ENCODE measurements at regions not wholly inside any gene's neighbourhood (a gene's known extent, or its start where the extent isn't known, plus 50 kb on each side); places are given as distances from the start of the nearest gene placed in this dataset.

DNA sequence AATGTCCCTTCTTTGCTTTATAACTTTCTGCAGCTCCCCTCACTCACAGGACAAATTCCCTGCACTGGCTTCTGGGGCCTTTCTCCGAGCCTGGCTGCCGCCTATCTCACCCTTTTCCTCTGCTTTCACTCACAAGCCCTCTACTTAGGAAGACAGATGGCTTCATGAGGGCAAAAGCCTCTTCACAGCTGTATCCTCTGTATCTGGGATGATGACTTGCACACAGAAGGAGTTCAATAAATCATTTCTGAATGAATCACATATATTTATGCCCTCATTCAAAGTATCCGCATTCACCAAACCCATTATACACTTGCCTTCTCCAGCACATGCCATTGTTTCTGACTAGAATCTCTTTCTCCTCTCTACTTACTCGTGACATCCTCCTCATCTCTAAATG is 159.0 kb upstream of the RIPOR2 start (continued):
- TF ChIP-seq, protein P1, sequence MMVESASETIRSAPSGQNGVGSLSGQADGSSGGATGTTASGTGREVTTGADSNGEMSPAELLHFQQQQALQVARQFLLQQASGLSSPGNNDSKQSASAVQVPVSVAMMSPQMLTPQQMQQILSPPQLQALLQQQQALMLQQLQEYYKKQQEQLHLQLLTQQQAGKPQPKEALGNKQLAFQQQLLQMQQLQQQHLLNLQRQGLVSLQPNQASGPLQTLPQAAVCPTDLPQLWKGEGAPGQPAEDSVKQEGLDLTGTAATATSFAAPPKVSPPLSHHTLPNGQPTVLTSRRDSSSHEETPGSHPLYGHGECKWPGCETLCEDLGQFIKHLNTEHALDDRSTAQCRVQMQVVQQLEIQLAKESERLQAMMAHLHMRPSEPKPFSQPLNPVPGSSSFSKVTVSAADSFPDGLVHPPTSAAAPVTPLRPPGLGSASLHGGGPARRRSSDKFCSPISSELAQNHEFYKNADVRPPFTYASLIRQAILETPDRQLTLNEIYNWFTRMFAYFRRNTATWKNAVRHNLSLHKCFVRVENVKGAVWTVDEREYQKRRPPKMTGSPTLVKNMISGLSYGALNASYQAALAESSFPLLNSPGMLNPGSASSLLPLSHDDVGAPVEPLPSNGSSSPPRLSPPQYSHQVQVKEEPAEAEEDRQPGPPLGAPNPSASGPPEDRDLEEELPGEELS (CRISPR knock-in tag; IDR thresholded peaks at IDR 0.05) = no peak
- no peak for TF ChIP-seq NR2C2 (CRISPR knock-in tag; IDR thresholded peaks at IDR 0.05)
- TF ChIP-seq RELA (CRISPR knock-in tag; IDR thresholded peaks at IDR 0.05; ENCODE audit: borderline replicate concordance) = no peak

DNA sequence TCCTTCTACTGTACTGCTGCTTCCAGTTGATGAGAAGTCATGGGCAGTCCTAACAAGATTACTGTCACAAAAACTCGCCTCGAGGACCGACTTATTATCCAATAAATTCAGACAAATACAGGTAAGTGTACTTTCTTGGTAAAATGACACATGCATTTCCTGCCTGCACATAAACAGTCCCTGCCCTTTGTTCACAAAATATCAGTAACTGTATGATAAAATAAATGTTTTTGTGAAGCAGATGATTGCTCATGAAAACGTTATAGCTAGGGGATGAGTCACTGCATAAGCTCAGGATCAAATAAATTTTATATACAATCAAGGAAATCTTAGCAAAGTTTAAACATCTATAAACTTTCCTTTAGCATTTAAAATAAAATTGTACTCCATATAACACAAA is 164.5 kb upstream of the RIPOR2 start:
- Mint-ChIP-seq H3K36me3 (no peaks in the 10 kb centered on the region), H3K27ac (no peak overlapping the region)
- ATAC-seq = no peak

DNA sequence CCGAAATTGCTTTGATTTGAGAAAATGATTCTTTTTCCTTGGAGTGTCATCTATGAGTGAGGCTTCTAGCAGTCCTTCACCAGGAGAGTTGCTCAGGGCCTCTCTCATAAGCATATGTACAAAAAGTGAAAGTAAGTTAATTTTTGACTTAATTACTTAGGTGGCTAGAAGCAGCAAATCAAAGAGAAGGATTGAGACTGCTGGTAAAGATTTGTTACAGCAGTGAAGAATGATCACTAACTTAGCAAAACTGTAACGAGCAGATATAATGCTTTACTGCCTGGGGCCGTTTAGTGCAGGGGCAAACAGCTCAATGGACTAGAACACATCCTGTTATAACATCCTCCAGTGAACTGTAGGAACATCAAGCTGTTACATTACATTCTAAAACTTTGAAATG is 167.8 kb upstream of the RIPOR2 start:
- CTCF ChIA-PET = no interaction called here
- Mint-ChIP-seq H3K9me3 (no peaks in the 10 kb centered on the region), H3K27ac (no peak overlapping the region), H3K27me3 (ENCODE audit: low read depth) (no peaks in the 10 kb centered on the region), H3K4me3 (no peak overlapping the region), H3K36me3 (no peaks in the 10 kb centered on the region), H3K4me1 (peaks cover 10% of the 10 kb centered on the region)
- DNase-seq (ENCODE audit: low spot score) (no peak), ATAC-seq (no peak)
- POLR2A ChIA-PET = no interaction called here
- TF ChIP-seq, protein P2, sequence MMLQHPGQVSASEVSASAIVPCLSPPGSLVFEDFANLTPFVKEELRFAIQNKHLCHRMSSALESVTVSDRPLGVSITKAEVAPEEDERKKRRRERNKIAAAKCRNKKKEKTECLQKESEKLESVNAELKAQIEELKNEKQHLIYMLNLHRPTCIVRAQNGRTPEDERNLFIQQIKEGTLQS (CRISPR knock-in tag; conservative IDR thresholded peaks at IDR 0.05) = no peak
- TF ChIP-seq, protein P3, sequence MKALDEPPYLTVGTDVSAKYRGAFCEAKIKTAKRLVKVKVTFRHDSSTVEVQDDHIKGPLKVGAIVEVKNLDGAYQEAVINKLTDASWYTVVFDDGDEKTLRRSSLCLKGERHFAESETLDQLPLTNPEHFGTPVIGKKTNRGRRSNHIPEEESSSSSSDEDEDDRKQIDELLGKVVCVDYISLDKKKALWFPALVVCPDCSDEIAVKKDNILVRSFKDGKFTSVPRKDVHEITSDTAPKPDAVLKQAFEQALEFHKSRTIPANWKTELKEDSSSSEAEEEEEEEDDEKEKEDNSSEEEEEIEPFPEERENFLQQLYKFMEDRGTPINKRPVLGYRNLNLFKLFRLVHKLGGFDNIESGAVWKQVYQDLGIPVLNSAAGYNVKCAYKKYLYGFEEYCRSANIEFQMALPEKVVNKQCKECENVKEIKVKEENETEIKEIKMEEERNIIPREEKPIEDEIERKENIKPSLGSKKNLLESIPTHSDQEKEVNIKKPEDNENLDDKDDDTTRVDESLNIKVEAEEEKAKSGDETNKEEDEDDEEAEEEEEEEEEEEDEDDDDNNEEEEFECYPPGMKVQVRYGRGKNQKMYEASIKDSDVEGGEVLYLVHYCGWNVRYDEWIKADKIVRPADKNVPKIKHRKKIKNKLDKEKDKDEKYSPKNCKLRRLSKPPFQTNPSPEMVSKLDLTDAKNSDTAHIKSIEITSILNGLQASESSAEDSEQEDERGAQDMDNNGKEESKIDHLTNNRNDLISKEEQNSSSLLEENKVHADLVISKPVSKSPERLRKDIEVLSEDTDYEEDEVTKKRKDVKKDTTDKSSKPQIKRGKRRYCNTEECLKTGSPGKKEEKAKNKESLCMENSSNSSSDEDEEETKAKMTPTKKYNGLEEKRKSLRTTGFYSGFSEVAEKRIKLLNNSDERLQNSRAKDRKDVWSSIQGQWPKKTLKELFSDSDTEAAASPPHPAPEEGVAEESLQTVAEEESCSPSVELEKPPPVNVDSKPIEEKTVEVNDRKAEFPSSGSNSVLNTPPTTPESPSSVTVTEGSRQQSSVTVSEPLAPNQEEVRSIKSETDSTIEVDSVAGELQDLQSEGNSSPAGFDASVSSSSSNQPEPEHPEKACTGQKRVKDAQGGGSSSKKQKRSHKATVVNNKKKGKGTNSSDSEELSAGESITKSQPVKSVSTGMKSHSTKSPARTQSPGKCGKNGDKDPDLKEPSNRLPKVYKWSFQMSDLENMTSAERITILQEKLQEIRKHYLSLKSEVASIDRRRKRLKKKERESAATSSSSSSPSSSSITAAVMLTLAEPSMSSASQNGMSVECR (CRISPR knock-in tag; IDR thresholded peaks at IDR 0.05; ENCODE audit: borderline replicate concordance) = no peak
- no peak for TF ChIP-seq USF1 (CRISPR knock-in tag; IDR thresholded peaks at IDR 0.05)
- TF ChIP-seq RELA (CRISPR knock-in tag; IDR thresholded peaks at IDR 0.05; ENCODE audit: borderline replicate concordance) = no peak
- TF ChIP-seq MXD4 (CRISPR knock-in tag; IDR thresholded peaks at IDR 0.05; ENCODE audit: borderline replicate concordance) = no peak
- TF ChIP-seq, protein P4, sequence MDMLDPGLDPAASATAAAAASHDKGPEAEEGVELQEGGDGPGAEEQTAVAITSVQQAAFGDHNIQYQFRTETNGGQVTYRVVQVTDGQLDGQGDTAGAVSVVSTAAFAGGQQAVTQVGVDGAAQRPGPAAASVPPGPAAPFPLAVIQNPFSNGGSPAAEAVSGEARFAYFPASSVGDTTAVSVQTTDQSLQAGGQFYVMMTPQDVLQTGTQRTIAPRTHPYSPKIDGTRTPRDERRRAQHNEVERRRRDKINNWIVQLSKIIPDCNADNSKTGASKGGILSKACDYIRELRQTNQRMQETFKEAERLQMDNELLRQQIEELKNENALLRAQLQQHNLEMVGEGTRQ (CRISPR knock-in tag; IDR thresholded peaks at IDR 0.05) = no peak
- TF ChIP-seq NR3C1 (CRISPR knock-in tag; conservative IDR thresholded peaks at IDR 0.05; ENCODE audit: low read depth) = no peak
- no peak for TF ChIP-seq E2F5 (CRISPR knock-in tag; IDR thresholded peaks at IDR 0.05)
- no peak for TF ChIP-seq FOXK1 (CRISPR knock-in tag; IDR thresholded peaks at IDR 0.05)
- no peak for TF ChIP-seq IRF1 (CRISPR knock-in tag; IDR thresholded peaks at IDR 0.05)
- no peak for TF ChIP-seq SMAD3 (CRISPR knock-in tag; IDR thresholded peaks at IDR 0.05; ENCODE audit: borderline replicate concordance)
- TF ChIP-seq SP1 (CRISPR knock-in tag; conservative IDR thresholded peaks at IDR 0.05) = no peak
- TF ChIP-seq TEAD1 (CRISPR knock-in tag; IDR thresholded peaks at IDR 0.05) = no peak
- TF ChIP-seq, protein P5, sequence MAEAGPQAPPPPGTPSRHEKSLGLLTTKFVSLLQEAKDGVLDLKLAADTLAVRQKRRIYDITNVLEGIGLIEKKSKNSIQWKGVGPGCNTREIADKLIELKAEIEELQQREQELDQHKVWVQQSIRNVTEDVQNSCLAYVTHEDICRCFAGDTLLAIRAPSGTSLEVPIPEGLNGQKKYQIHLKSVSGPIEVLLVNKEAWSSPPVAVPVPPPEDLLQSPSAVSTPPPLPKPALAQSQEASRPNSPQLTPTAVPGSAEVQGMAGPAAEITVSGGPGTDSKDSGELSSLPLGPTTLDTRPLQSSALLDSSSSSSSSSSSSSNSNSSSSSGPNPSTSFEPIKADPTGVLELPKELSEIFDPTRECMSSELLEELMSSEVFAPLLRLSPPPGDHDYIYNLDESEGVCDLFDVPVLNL (CRISPR knock-in tag; IDR thresholded peaks at IDR 0.05; ENCODE audit: borderline replicate concordance, low read depth) = no peak
- no peak for TF ChIP-seq ZNF121 (CRISPR knock-in tag; IDR thresholded peaks at IDR 0.05)
- TF ChIP-seq, protein P6, sequence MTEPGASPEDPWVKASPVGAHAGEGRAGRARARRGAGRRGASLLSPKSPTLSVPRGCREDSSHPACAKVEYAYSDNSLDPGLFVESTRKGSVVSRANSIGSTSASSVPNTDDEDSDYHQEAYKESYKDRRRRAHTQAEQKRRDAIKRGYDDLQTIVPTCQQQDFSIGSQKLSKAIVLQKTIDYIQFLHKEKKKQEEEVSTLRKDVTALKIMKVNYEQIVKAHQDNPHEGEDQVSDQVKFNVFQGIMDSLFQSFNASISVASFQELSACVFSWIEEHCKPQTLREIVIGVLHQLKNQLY (CRISPR knock-in tag; IDR thresholded peaks at IDR 0.05) = no peak

More for the DNA sequence above, 164.5 kb upstream of the RIPOR2 start:
- TF ChIP-seq FOXJ3 (CRISPR knock-in tag; IDR thresholded peaks at IDR 0.05; ENCODE audit: borderline replicate concordance) (no peak), GRHL2 (CRISPR knock-in tag; IDR thresholded peaks at IDR 0.05; ENCODE audit: insufficient replicate concordance, severe bottlenecking) (no peak), TP53 (CRISPR knock-in tag; IDR thresholded peaks at IDR 0.05) (no peak), ZBTB21 (CRISPR knock-in tag; IDR thresholded peaks at IDR 0.05; ENCODE audit: borderline replicate concordance) (no peak), CBFB (CRISPR knock-in tag; IDR thresholded peaks at IDR 0.05; ENCODE audit: low read depth) (no peak)
- H3K4me3 Mint-ChIP-seq = no peak overlapping the region
- H3K4me1 Mint-ChIP-seq = peaks cover under 1% of the 10 kb centered on the region; the same call in 1 of the 2 replicates
- no peaks in the 10 kb centered on the region for H3K27me3 Mint-ChIP-seq (ENCODE audit: low read depth)
- POLR2A ChIA-PET = no interaction called here
- no peaks in the 10 kb centered on the region for H3K9me3 Mint-ChIP-seq
- DNase-seq (ENCODE audit: low spot score) = no peak
- CTCF ChIA-PET = no interaction called here

Data from WTC11 (cell line).